HepG2 (cell line): ENCODE measurements at regions not wholly inside any gene's neighbourhood (a gene's known extent, or its start where the extent isn't known, plus 50 kb on each side); places are given as distances from the start of the nearest gene placed in this dataset.

Source experiments
- ASH2L ChIP-seq: fragments of 300-600, 200-600 bp; sonication (generic); IDR thresholded peaks from 2 replicates; pipeline ENCODE4 v1.7.0; 2017; ENCODE audit warnings: low read depth, mild to moderate bottlenecking, moderate library complexity, mixed read lengths, low read length; ENCODE audit not compliant: insufficient read length
- POLR2G ChIP-seq: fragments of 200-400 bp; formaldehyde crosslinking; IDR thresholded peaks from 2 replicates; pipeline ENCODE4 v1.6.1; 2018; ENCODE audit warnings: mild to moderate bottlenecking, low read depth, low read length, moderate library complexity
- WIZ ChIP-seq: sonication (generic); formaldehyde crosslinking; IDR thresholded peaks from 2 replicates; pipeline ENCODE4 v1.5.1; 2020; ENCODE audit warnings: mild to moderate bottlenecking, missing genetic modification reagents
- ZSCAN22 ChIP-seq: sonication (generic); formaldehyde crosslinking; IDR thresholded peaks from 2 replicates; pipeline ENCODE4 v1.4.0; 2020; ENCODE audit warnings: mild to moderate bottlenecking, missing genetic modification reagents
- TF ChIP-seq, protein P1 (sequence below): sonication (generic); formaldehyde crosslinking; IDR thresholded peaks from 2 replicates; pipeline ENCODE4 v1.4.0; 2020; ENCODE audit warnings: missing genetic modification reagents, borderline replicate concordance
- TF ChIP-seq, protein P2 (sequence below): conservative IDR thresholded peaks from 2 replicates; pipeline ENCODE4 v1.6.1; 2018; ENCODE audit warnings: missing genetic modification reagents
- TF ChIP-seq, protein P3 (sequence below): fragments of 450-650 bp; IDR thresholded peaks from 2 replicates; pipeline ENCODE4 v1.6.1; 2017

DNA sequence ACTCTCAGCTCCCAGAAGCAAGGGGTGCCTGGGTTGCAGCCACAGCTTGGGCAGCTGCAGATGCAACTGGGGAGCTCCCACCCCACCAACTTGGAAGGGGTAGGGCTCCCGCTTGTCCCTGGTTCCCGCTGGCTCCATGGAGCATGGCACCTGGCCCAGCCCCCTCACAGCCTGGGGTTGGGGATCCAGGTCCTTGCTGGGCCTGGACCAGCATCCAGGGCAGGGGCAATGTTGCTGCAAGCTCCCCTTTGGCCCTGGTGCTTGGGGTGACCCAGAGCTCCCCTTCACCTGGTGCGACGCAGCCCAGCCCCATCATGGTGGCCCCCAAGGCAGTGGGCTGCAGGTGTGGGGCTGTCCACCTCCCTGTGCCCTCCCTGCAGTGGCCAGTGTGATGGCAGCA lies 99.6 kb upstream of the FRMD4B start (continued):
- TF ChIP-seq, protein P1, sequence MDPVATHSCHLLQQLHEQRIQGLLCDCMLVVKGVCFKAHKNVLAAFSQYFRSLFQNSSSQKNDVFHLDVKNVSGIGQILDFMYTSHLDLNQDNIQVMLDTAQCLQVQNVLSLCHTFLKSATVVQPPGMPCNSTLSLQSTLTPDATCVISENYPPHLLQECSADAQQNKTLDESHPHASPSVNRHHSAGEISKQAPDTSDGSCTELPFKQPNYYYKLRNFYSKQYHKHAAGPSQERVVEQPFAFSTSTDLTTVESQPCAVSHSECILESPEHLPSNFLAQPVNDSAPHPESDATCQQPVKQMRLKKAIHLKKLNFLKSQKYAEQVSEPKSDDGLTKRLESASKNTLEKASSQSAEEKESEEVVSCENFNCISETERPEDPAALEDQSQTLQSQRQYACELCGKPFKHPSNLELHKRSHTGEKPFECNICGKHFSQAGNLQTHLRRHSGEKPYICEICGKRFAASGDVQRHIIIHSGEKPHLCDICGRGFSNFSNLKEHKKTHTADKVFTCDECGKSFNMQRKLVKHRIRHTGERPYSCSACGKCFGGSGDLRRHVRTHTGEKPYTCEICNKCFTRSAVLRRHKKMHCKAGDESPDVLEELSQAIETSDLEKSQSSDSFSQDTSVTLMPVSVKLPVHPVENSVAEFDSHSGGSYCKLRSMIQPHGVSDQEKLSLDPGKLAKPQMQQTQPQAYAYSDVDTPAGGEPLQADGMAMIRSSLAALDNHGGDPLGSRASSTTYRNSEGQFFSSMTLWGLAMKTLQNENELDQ (CRISPR knock-in tag) = no peak
- TF ChIP-seq, protein P2, sequence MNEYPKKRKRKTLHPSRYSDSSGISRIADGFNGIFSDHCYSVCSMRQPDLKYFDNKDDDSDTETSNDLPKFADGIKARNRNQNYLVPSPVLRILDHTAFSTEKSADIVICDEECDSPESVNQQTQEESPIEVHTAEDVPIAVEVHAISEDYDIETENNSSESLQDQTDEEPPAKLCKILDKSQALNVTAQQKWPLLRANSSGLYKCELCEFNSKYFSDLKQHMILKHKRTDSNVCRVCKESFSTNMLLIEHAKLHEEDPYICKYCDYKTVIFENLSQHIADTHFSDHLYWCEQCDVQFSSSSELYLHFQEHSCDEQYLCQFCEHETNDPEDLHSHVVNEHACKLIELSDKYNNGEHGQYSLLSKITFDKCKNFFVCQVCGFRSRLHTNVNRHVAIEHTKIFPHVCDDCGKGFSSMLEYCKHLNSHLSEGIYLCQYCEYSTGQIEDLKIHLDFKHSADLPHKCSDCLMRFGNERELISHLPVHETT (CRISPR knock-in tag) = no peak
- TF ChIP-seq ASH2L (no peak), WIZ (CRISPR knock-in tag) (no peak), POLR2G (no peak), ZSCAN22 (CRISPR knock-in tag) (no peak)
- TF ChIP-seq, protein P3, sequence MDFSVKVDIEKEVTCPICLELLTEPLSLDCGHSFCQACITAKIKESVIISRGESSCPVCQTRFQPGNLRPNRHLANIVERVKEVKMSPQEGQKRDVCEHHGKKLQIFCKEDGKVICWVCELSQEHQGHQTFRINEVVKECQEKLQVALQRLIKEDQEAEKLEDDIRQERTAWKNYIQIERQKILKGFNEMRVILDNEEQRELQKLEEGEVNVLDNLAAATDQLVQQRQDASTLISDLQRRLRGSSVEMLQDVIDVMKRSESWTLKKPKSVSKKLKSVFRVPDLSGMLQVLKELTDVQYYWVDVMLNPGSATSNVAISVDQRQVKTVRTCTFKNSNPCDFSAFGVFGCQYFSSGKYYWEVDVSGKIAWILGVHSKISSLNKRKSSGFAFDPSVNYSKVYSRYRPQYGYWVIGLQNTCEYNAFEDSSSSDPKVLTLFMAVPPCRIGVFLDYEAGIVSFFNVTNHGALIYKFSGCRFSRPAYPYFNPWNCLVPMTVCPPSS = no peak
- TF ChIP-seq, all 625 proteins: peak for 0
